Pancreas (tissue), 10 donors: ENCODE measurements at regions not wholly inside any gene's neighbourhood (a gene's known extent, or its start where the extent isn't known, plus 50 kb on each side); places are given as distances from the start of the nearest gene placed in this dataset.

Experiments
- ATAC-seq, 4 donors: fragments of 200-7000 bp; cut with Tn5 transposase; one replicate each; pipeline versions ENCODE4 v1.8.0 to v1.9.1; 2020; ENCODE audit warnings: mild to moderate bottlenecking in 4 of 4, moderate library complexity in 4 of 4
- DNase-seq, 6 donors: peaks; one replicate each; pipeline ENCODE4 v3.0.0-alpha.2; 2020
- FAIRE-seq: peaks from 2 replicates; lab custom pipeline; 2012; peaks lifted over from hg19 to GRCh38; lab: Jason Lieb, UNC
- H3K27ac ChIP-seq, 4 donors: fragments of 200-600 bp; sonication (generic); 1 replicate in 3 of 4; 2 replicates in 1 of 4; pipeline versions ENCODE4 v1.5.0 to v1.8.0; 2020
- H3K27me3 ChIP-seq, 4 donors: fragments of 200-600 bp; one replicate each; pipeline ENCODE4 v1.8.0; 2021
- H3K36me3 ChIP-seq, 3 donors: fragments of 200-600 bp; sonication (generic) in 1 of 3; one replicate each; pipeline versions ENCODE4 v1.5.0 to v1.8.0; 2020 to 2021
- H3K4me1 ChIP-seq, 3 donors: fragments of 200-600 bp; one replicate each; pipeline ENCODE4 v1.8.0; 2021
- H3K4me3 ChIP-seq, 4 donors: fragments of 200-600 bp; sonication (generic) in 2 of 4; one replicate each; pipeline versions ENCODE4 v1.5.0 to v1.8.0; 2020 to 2021
- H3K9me3 ChIP-seq, 4 donors: fragments of 200-600 bp; one replicate each; pipeline ENCODE4 v1.8.0; 2021
- CTCF ChIP-seq, 4 donors: fragments of 200-600 bp; sonication (generic) in 3 of 4; IDR thresholded peaks; one replicate each; pipeline versions ENCODE4 v1.5.0 to v1.8.0; 2021; ENCODE audit warnings: antibody characterized with exemption in 4 of 4
- WGBS, 2 donors: extraction: QIAGEN DNeasy Blood & Tissue Kit; methylation state at CpG; one replicate each; pipeline ENCODE4 v1.1.7; 2013; 5-methylcytosine and 5-hydroxymethylcytosine counted together
- intact Hi-C, 3 donors: fragments of 100-400 bp; cut with DNase I; formaldehyde crosslinking; loops; one replicate each; pipeline versions ENCODE4 v1.11.1 to v1.14.2; 2022
- donor health status: healthy with polysubstance abuse.
- donor health status: DM: no; HTN: no; CAD: no; lungs with moderate emphysema.
- donor health status: DM: no; HTN: no; CAD: no.
- donor health status: control.
- donor health status: control.
- donor health status: Bipolar disorder and iron deficiency.
- donor health status: DM: yes; HTN: yes; CAD: no.
- donor health status: DM: no; HTN: no; CAD: no.
- donor health status: DM: no; HTN: no; CAD: no.
- donor health status: DM: yes; HTN: yes; CAD: no.

GRCh38 chr4:16988814-16989213 lies 90.4 kb upstream of the LDB2 start:
- Histone ChIP-seq H3K9me3 (no peaks in the 10 kb centered on the region), H3K27me3 (no peaks in the 10 kb centered on the region), H3K4me1 (no peaks in the 10 kb centered on the region), H3K36me3 (no peaks in the 10 kb centered on the region), H3K27ac (no peak overlapping the region), H3K4me3 (no peak overlapping the region)
- DNase-seq (no peak), FAIRE-seq (no peak), ATAC-seq (no peak)
- intact Hi-C loops, result no loop called here
- no peak for TF ChIP-seq CTCF (IDR thresholded peaks at IDR 0.05)
- 43 to 60% methylated on average over 2 of the region's 2 CpGs for WGBS, 2 donors

- no peak for FAIRE-seq
- no peaks in the 10 kb centered on the region for H3K27me3 ChIP-seq
- H3K27ac ChIP-seq, result no peak overlapping the region
- no peak for TF ChIP-seq CTCF (IDR thresholded peaks at IDR 0.05)
- intact Hi-C loops, result no loop called here
- H3K9me3 ChIP-seq, result no peaks in the 10 kb centered on the region
- H3K36me3 ChIP-seq, result no peaks in the 10 kb centered on the region
- ATAC-seq, result no peak
- no peak for DNase-seq
- H3K4me1 ChIP-seq, result no peaks in the 10 kb centered on the region
- H3K4me3 ChIP-seq, result no peak overlapping the region
These were observed 78.6 kb upstream of the LDB2 start for GRCh38 chr4:16977081-16977480.

- no peak overlapping the region for H3K4me3 ChIP-seq
- H3K27ac ChIP-seq, result no peak overlapping the region
- peak in 2 of 4 donors; percentile 19 to 49 for ATAC-seq
- no peaks in the 10 kb centered on the region for H3K36me3 ChIP-seq
- WGBS, 2 donors, result 43 to 58% methylated on average over 8 of the region's 8 CpGs
- H3K9me3 ChIP-seq, result no peaks in the 10 kb centered on the region
- H3K4me1 ChIP-seq, result no peaks in the 10 kb centered on the region
- TF ChIP-seq CTCF (IDR thresholded peaks at IDR 0.05), result no peak
- peak in 1 of 6 donors; percentile 7 for DNase-seq
- intact Hi-C loops, result no loop called here
- no peak for FAIRE-seq
- H3K27me3 ChIP-seq, result no peaks in the 10 kb centered on the region
These were observed 71.3 kb upstream of the LDB2 start for GRCh38 chr4:16969696-16970135.

GRCh38 chr4:16967722-16968121 lies 69.3 kb upstream of the LDB2 start:
- Histone ChIP-seq H3K36me3 (no peaks in the 10 kb centered on the region), H3K4me3 (no peak overlapping the region), H3K27ac (no peak overlapping the region), H3K4me1 (no peaks in the 10 kb centered on the region), H3K9me3 (no peaks in the 10 kb centered on the region), H3K27me3 (no peaks in the 10 kb centered on the region)
- 53 to 67% methylated on average over 5 of the region's 5 CpGs for WGBS, 2 donors
- intact Hi-C loops, result no loop called here
- no peak for TF ChIP-seq CTCF (IDR thresholded peaks at IDR 0.05)
- FAIRE-seq, result peak; percentile 34
- no peak for DNase-seq
- ATAC-seq, result peak in 2 of 4 donors; percentile 34 to 46

- H3K36me3 ChIP-seq, result no peaks in the 10 kb centered on the region
- no peaks in the 10 kb centered on the region for H3K9me3 ChIP-seq
- WGBS, 2 donors, result 25 to 39% methylated on average over 1 of the region's 1 CpG
- DNase-seq (no peak), ATAC-seq (no peak), FAIRE-seq (no peak)
- no peaks in the 10 kb centered on the region for H3K27me3 ChIP-seq
- intact Hi-C loops, result no loop called here
- no peak overlapping the region for H3K27ac ChIP-seq
- no peaks in the 10 kb centered on the region for H3K4me1 ChIP-seq
- H3K4me3 ChIP-seq, result no peak overlapping the region
- no peak for TF ChIP-seq CTCF (IDR thresholded peaks at IDR 0.05)
These were observed 60.9 kb upstream of the LDB2 start for GRCh38 chr4:16959305-16959704.
